Left lung (tissue), 4 donors: ENCODE measurements at regions not wholly inside any gene's neighbourhood (a gene's known extent, or its start where the extent isn't known, plus 50 kb on each side); places are given as distances from the start of the nearest gene placed in this dataset.
"Not testable (repeated sequence)": the region's sequence is repeated elsewhere in the genome, so short reads cannot be mapped to it uniquely, and the experiment has no call there.

Experiments
- ATAC-seq: fragments of 200-7000 bp; cut with Tn5 transposase; one replicate; pipeline ENCODE4 v1.9.1; 2020; ENCODE audit warnings: moderate library complexity
- DNase-seq, 4 donors: peaks; one replicate each; pipeline ENCODE4 v3.0.0-alpha.2; 2013 to 2020
- H3K27ac ChIP-seq, 2 donors: fragments of 200-600 bp; sonication (generic) in 1 of 2; one replicate each; pipeline versions ENCODE4 v1.5.0 to v1.8.0; 2020 to 2021
- H3K27me3 ChIP-seq, 2 donors: fragments of 200-600 bp; sonication (generic) in 1 of 2; one replicate each; pipeline versions ENCODE4 v1.5.0 to v1.8.0; 2020 to 2021
- H3K36me3 ChIP-seq, 2 donors: fragments of 200-600 bp; sonication (generic) in 1 of 2; one replicate each; pipeline versions ENCODE4 v1.5.0 to v1.8.0; 2020 to 2021
- H3K4me1 ChIP-seq, 2 donors: fragments of 200-600 bp; one replicate each; pipeline ENCODE4 v1.8.0; 2021
- H3K4me3 ChIP-seq, 2 donors: fragments of 200-600 bp; sonication (generic) in 1 of 2; one replicate each; pipeline versions ENCODE4 v1.5.0 to v1.8.0; 2020 to 2021; ENCODE audit warnings: mild to moderate bottlenecking in 1 of 2
- H3K9me3 ChIP-seq, 2 donors: fragments of 200-600 bp; sonication (generic) in 1 of 2; one replicate each; pipeline versions ENCODE4 v1.5.0 to v1.8.0; 2020 to 2021
- intact Hi-C, 2 donors: fragments of 100-400 bp; cut with DNase I; formaldehyde crosslinking; loops; one replicate each; pipeline versions ENCODE4 v1.11.2 to v1.14.2; 2022
- TF ChIP-seq, protein P1 (sequence below), 2 donors: fragments of 200-600 bp; sonication (generic) in 1 of 2; IDR thresholded peaks; one replicate each; pipeline versions ENCODE4 v1.5.0 to v1.8.0; 2021; ENCODE audit warnings: antibody characterized with exemption in 2 of 2
- donor health status: DM: no; HTN: yes; CAD: no.
- donor health status: DM: no; HTN: no; CAD: no.

GRCh38 chr2:161488879-161489278 is 72.8 kb downstream of the TBR1 start:
- intact Hi-C loops, result no loop called here
- H3K27ac ChIP-seq, result no peak overlapping the region
- no peaks in the 10 kb centered on the region for H3K27me3 ChIP-seq
- no peaks in the 10 kb centered on the region for H3K4me1 ChIP-seq
- H3K36me3 ChIP-seq, result no peaks in the 10 kb centered on the region
- TF ChIP-seq, protein P1, sequence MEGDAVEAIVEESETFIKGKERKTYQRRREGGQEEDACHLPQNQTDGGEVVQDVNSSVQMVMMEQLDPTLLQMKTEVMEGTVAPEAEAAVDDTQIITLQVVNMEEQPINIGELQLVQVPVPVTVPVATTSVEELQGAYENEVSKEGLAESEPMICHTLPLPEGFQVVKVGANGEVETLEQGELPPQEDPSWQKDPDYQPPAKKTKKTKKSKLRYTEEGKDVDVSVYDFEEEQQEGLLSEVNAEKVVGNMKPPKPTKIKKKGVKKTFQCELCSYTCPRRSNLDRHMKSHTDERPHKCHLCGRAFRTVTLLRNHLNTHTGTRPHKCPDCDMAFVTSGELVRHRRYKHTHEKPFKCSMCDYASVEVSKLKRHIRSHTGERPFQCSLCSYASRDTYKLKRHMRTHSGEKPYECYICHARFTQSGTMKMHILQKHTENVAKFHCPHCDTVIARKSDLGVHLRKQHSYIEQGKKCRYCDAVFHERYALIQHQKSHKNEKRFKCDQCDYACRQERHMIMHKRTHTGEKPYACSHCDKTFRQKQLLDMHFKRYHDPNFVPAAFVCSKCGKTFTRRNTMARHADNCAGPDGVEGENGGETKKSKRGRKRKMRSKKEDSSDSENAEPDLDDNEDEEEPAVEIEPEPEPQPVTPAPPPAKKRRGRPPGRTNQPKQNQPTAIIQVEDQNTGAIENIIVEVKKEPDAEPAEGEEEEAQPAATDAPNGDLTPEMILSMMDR (IDR thresholded peaks at IDR 0.05), result no peak
- H3K9me3 ChIP-seq, result no peaks in the 10 kb centered on the region
- no peak overlapping the region for H3K4me3 ChIP-seq
- ATAC-seq, result no peak
- no peak for DNase-seq

GRCh38 chr2:161500892-161501610 is 85.0 kb downstream of the TBR1 start:
- DNase-seq, H3K27ac ChIP-seq, H3K4me3 ChIP-seq, H3K36me3 ChIP-seq, intact Hi-C loops, H3K9me3 ChIP-seq, H3K27me3 ChIP-seq, ATAC-seq, H3K4me1 ChIP-seq: not testable (repeated sequence)

- H3K27ac ChIP-seq, H3K4me1 ChIP-seq, DNase-seq, H3K4me3 ChIP-seq, H3K27me3 ChIP-seq, H3K36me3 ChIP-seq, intact Hi-C loops, ATAC-seq, H3K9me3 ChIP-seq: not testable (repeated sequence)
Measured at GRCh38 chr2:161502279-161502678, 86.2 kb downstream of the TBR1 start.

DNA sequence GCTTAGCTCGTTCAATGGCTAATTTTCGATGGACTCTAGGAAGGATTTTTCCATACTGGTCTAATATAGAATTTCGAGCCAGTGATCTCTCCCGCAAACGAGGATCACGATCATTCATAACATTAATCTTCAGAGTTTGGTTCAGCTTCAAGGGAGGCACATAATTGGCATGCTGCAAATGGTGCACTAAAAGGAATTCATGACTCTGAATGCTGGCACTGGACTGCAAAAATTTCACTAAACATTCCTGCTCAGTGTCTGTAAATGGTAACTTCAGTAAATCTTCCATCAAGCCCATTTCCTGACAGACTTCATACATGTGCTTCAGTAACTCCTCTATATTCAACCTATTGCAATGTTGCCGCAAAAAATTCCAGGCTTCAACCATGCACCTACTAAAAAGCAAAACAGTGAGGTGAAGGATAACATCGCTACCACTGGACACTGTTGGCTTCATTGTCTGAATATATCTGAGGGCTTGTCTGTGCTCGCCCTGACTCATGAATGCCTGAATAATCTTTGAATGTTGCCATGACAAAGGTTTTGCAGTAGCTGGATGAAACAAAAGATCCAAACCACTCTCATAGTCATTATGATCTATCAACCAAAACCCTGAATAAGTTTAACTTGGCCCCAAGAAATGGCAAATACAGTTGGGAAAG is 88.7 kb downstream of the TBR1 start:
- H3K36me3 ChIP-seq, H3K9me3 ChIP-seq, ATAC-seq, H3K4me3 ChIP-seq, H3K27me3 ChIP-seq, intact Hi-C loops, H3K4me1 ChIP-seq, H3K27ac ChIP-seq, DNase-seq: not testable (repeated sequence)

DNA sequence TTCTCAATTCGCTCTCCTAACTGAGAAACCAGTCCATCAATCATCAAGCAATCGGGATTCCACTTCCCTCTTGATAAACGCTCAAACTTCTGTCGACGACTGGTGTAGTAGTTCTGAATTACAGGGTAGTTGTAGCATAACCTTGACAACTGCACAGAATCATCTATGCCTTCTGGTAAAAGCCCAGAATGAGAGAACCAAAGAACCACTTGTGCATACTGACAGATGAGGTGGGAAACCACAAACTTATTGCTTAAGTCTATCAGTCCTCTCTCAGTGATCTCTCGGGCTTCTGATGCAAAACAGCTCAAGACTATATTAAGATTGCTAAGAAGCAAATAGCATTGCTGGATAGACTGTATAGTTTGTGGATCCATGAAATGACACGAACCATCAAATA is 89.4 kb downstream of the TBR1 start:
- H3K4me3 ChIP-seq, intact Hi-C loops, ATAC-seq, H3K4me1 ChIP-seq, DNase-seq, H3K36me3 ChIP-seq, H3K27ac ChIP-seq, H3K27me3 ChIP-seq: not testable (repeated sequence)
- peaks cover 0 to 12% of the 10 kb centered on the region in 2 donors for H3K9me3 ChIP-seq

DNA sequence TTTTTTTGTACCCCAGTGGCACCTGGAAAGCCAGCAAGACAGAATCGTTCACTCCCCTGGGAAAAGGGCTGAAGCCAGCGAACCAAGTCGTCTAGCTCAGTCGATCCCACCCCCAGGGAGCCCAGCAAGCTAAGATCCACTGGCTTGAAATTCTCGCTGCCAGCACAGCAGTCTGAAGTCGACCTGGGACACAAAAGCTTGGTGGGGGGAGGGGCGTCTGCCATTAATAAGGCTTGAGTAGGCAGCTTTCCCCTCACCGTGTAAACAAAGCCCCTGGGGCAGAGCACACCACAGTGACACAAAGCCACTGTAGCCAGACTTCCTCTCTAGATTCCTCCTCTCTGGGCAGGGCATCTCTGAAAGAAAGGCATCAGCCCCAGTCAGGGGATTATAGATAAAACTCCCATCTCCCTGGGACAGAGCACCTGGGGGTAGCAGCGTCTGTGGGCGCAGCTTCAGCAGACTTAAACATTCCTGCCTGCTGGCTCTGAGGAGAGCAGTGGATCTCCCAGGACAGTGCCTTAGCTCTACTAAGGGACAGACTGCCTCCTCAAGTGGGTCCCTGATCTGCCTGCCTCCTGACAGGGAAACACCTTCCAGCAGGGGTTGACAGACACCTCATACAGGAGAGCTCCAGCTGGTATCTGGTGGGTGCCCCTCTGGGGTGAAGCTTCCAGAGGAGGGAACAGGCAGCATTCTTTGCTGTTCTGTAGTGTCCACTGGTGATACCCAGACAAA is 97.4 kb downstream of the TBR1 start:
- peak in 1 of 4 donors; percentile 17 for DNase-seq
- H3K4me3 ChIP-seq, H3K4me1 ChIP-seq, H3K36me3 ChIP-seq, ATAC-seq, H3K27ac ChIP-seq, H3K27me3 ChIP-seq, intact Hi-C loops: not testable (repeated sequence)
- peaks cover 0 to 23% of the 10 kb centered on the region in 2 donors for H3K9me3 ChIP-seq

DNA sequence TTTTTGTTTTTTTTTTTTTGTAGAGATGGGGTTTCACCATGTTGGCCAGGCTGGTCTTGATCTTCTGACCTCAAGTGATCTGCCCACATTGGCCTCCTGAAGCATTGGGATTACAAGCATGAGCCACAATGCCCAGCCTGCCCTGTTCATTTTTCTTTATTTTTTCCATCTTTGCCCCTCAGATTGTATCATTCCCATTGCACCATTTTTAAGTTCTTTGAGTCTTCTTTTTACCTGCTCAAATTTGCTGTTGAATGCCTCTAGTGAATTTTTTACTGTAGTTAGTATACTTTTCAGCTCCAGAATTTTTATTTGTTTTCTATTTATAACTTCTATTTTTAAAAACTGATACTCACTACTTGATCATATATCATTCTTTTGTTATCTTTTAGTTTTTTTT is 101.4 kb upstream of the SLC4A10 start:
- Histone ChIP-seq H3K27ac (no peak overlapping the region), H3K27me3 (no peaks in the 10 kb centered on the region), H3K36me3 (no peaks in the 10 kb centered on the region), H3K4me3 (no peak overlapping the region), H3K9me3 (peaks cover 0 to 34% of the 10 kb centered on the region in 2 donors), H3K4me1 (no peaks in the 10 kb centered on the region)
- no peak for ATAC-seq
- no peak for DNase-seq
- intact Hi-C loops, result no loop called here
- TF ChIP-seq, protein P1 (IDR thresholded peaks at IDR 0.05), result no peak
